ENCODE measurements at regions not wholly inside any gene's neighbourhood (a gene's known extent, or its start where the extent isn't known, plus 50 kb on each side); places are given as distances from the start of the nearest gene placed in this dataset.

DNA sequence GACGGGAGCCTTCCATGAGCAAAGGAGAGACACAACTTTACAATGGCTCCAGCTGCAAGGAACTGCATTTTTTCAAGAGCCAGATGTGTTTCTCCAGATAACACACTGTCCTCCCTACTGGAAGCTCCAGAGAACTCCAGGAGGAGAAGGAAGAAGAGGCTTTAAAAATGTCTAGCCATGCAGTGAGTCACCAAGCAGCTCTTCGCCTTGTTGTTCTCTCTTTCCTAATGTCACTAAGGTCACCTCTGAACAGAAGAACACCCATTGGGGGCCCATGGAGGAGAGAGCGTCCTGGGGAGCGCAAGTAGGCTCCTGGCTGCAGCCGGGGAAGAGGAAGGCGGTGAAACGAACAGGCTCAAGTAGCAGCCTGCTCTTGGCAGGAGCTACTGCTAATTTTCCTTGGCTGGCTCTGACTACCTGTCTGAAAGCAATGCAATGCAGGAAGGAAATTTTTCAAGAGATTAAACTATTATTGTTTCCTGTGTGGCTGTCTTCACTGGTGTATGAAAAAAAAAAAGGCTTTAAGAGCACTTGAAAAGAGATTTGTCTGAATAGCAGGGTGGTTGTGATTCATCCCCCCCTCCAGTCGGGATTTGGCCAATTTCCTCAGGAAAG, 321.9 kb downstream of the SETD4 start:
- TF ChIP-seq, protein P1, sequence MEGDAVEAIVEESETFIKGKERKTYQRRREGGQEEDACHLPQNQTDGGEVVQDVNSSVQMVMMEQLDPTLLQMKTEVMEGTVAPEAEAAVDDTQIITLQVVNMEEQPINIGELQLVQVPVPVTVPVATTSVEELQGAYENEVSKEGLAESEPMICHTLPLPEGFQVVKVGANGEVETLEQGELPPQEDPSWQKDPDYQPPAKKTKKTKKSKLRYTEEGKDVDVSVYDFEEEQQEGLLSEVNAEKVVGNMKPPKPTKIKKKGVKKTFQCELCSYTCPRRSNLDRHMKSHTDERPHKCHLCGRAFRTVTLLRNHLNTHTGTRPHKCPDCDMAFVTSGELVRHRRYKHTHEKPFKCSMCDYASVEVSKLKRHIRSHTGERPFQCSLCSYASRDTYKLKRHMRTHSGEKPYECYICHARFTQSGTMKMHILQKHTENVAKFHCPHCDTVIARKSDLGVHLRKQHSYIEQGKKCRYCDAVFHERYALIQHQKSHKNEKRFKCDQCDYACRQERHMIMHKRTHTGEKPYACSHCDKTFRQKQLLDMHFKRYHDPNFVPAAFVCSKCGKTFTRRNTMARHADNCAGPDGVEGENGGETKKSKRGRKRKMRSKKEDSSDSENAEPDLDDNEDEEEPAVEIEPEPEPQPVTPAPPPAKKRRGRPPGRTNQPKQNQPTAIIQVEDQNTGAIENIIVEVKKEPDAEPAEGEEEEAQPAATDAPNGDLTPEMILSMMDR (IDR thresholded peaks at IDR 0.05; ENCODE audit: low read depth, low read length) = no peak
- no peak for TF ChIP-seq POLR2A (IDR thresholded peaks at IDR 0.05; ENCODE audit: extremely low read depth, insufficient read length)
- TF ChIP-seq MYC (IDR thresholded peaks at IDR 0.05; ENCODE audit: low read depth, low read length) = no peak
